Colonic mucosa (tissue), 4 donors: ENCODE measurements at regions not wholly inside any gene's neighbourhood (a gene's known extent, or its start where the extent isn't known, plus 50 kb on each side); places are given as distances from the start of the nearest gene placed in this dataset.

Experiments
- DNase-seq: peaks from one replicate; pipeline ENCODE4 v3.0.0-alpha.2; 2020
- H3K27ac ChIP-seq: fragments of 200-600 bp; one replicate; pipeline ENCODE4 v1.8.0; 2021
- H3K27me3 ChIP-seq: fragments of 200-600 bp; one replicate; pipeline ENCODE4 v1.8.0; 2021
- H3K36me3 ChIP-seq: fragments of 200-600 bp; one replicate; pipeline ENCODE4 v1.8.0; 2021
- H3K4me1 ChIP-seq: fragments of 200-600 bp; one replicate; pipeline ENCODE4 v1.8.0; 2021; ENCODE audit warnings: mild to moderate bottlenecking
- H3K4me3 ChIP-seq: fragments of 200-600 bp; one replicate; pipeline ENCODE4 v1.8.0; 2021
- H3K9ac ChIP-seq, 2 donors: one replicate each; pipeline ENCODE4 v1.7.0; 2013; ENCODE audit warnings: control low read depth in 2 of 2, low read depth in 2 of 2, low read length in 2 of 2
- H3K9me3 ChIP-seq: fragments of 200-600 bp; one replicate; pipeline ENCODE4 v1.8.0; 2021
- CTCF ChIP-seq: fragments of 200-600 bp; IDR thresholded peaks from one replicate; pipeline ENCODE4 v1.8.0; 2022; ENCODE audit warnings: antibody characterized with exemption, mild to moderate bottlenecking
- intact Hi-C: fragments of 100-400 bp; cut with DNase I; formaldehyde crosslinking; loops from one replicate; pipeline ENCODE4 v1.14.1; 2022
- donor health status: healthy.
- donor health status: DM: no; HTN: no; CAD: no.
- donor health status: DM: no; HTN: no; CAD: no.

DNA sequence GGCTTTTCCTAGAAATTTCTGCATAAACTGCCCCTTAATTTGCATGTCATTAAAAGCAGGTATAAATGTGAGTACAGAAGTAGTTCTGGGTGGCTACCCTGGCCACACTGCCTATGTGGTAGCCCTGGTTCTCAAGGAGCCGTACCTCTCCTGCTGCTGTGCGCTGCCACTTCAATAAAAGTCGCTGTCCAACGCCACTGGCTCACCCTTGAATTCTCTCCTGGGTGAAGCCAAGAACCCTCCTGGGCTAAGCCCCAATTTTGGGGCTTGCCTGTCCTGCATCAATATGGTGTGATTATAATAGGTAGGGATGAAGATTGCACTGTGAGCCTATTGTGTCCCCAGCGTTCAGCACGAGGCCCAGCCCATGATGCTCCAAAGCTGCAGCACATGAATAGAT lies 65.6 kb upstream of the C1orf174 start:
- DNase-seq, result no peak
- Histone ChIP-seq H3K27me3 (no peaks in the 10 kb centered on the region), H3K9me3 (no peaks in the 10 kb centered on the region), H3K36me3 (no peaks in the 10 kb centered on the region), H3K27ac (no peak overlapping the region), H3K4me3 (no peak overlapping the region), H3K4me1 (no peaks in the 10 kb centered on the region), H3K9ac (no peak overlapping the region)
- TF ChIP-seq CTCF, result no peak
- intact Hi-C loops, result no loop called here

- H3K9me3 ChIP-seq, result no peaks in the 10 kb centered on the region
- intact Hi-C loops, result no loop called here
- H3K4me1 ChIP-seq, result no peaks in the 10 kb centered on the region
- H3K27ac ChIP-seq, result no peak overlapping the region
- no peak for TF ChIP-seq CTCF
- DNase-seq, result no peak
- H3K9ac ChIP-seq, result no peak overlapping the region
- no peak overlapping the region for H3K4me3 ChIP-seq
- H3K27me3 ChIP-seq, result no peaks in the 10 kb centered on the region
- H3K36me3 ChIP-seq, result no peaks in the 10 kb centered on the region
Measured at GRCh38 chr1:3968851-3969250, 68.8 kb upstream of the C1orf174 start.

DNA sequence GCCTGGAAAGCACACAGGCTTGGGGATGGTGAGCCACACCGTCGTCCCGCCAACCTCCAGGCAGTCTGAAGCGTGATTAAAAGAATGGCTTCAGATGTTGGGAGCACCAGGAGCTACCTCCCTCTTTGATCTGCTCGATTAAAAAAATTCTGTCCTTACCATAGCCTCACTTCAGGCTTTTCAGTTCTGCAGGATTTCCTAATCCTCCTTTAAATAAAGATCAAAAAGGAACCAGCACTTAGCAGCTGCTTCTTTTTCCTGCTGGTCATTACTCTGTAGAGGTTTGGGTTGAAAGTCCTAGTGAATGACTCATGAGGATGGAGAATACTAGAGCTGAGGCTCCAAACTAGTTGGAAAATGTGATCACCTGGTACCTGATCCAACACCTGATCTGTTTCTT lies 71.9 kb upstream of the C1orf174 start:
- TF ChIP-seq CTCF, result no peak
- no peak for DNase-seq
- Histone ChIP-seq H3K4me1 (no peaks in the 10 kb centered on the region), H3K27me3 (no peaks in the 10 kb centered on the region), H3K27ac (no peak overlapping the region), H3K4me3 (no peak overlapping the region), H3K9me3 (no peaks in the 10 kb centered on the region), H3K36me3 (no peaks in the 10 kb centered on the region), H3K9ac (no peak overlapping the region)
- intact Hi-C loops, result no loop called here

- Histone ChIP-seq H3K9ac (no peak overlapping the region), H3K27me3 (no peaks in the 10 kb centered on the region), H3K27ac (no peak overlapping the region), H3K4me3 (no peak overlapping the region), H3K36me3 (no peaks in the 10 kb centered on the region), H3K9me3 (no peaks in the 10 kb centered on the region), H3K4me1 (no peaks in the 10 kb centered on the region)
- DNase-seq, result no peak
- intact Hi-C loops, result no loop called here
- TF ChIP-seq CTCF, result no peak
Measured at GRCh38 chr1:3975903-3976630, 76.0 kb upstream of the C1orf174 start.

DNA sequence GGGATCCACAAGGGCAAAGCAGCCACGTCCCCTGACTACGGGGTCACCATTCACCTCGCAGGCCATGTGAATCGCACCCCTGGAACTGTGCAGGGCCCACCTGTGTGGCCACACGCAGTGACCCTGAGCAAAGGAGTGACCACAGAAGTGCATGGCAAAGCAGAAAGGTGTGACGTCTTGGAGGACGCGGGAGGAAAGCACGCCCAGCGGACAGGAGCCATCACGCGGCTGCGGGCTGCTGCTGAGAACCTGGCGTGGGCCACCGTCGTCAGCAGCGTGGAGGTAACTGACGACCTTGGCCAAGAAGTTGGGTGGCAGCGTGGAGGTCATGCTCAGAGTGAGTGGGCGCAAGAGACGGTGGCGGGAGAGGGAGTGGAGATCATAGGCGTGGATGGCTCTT lies 76.7 kb upstream of the C1orf174 start:
- no peak for DNase-seq
- no peak overlapping the region for H3K27ac ChIP-seq
- intact Hi-C loops, result no loop called here
- no peaks in the 10 kb centered on the region for H3K9me3 ChIP-seq
- no peaks in the 10 kb centered on the region for H3K4me1 ChIP-seq
- no peak overlapping the region for H3K4me3 ChIP-seq
- TF ChIP-seq CTCF, result no peak
- H3K27me3 ChIP-seq, result no peaks in the 10 kb centered on the region
- H3K9ac ChIP-seq, result no peak overlapping the region
- H3K36me3 ChIP-seq, result no peaks in the 10 kb centered on the region
